A549 (cell line): ENCODE measurements at regions not wholly inside any gene's neighbourhood (a gene's known extent, or its start where the extent isn't known, plus 50 kb on each side); places are given as distances from the start of the nearest gene placed in this dataset.
"Not testable (repeated sequence)": the region's sequence is repeated elsewhere in the genome, so short reads cannot be mapped to it uniquely, and the experiment has no call there.

Experiments used
- ATAC-seq, 2 experiments: fragments of 200-7000 bp in 1 of 2; fragments of >200 bp in 1 of 2; cut with Nextera tagmentation in 1 of 2; cut with Tn5 transposase in 1 of 2; 3 replicates each; pipeline versions ENCODE4 v1.8.0 to v1.9.1; 2018 to 2020; ENCODE audit warnings: mild to moderate bottlenecking in 1 of 2, moderate library complexity in 1 of 2
- CTCF ChIA-PET: fragments of 300-600 bp; sonication (Branson Sonifier 250); formaldehyde crosslinking; extraction: SDS; loops from one replicate; lab custom pipeline; 2021; ENCODE audit warnings: antibody characterized with exemption, inconsistent platforms; lab: Yijun Ruan, JAX
- POLR2A ChIA-PET: fragments of 350-600 bp; formaldehyde crosslinking; extraction: SDS; loops from one replicate; lab custom pipeline; 2021; ENCODE audit warnings: antibody characterized with exemption, inconsistent platforms; lab: Yijun Ruan, JAX
- DNase-seq, 2 experiments: peaks; one replicate each; pipeline versions ENCODE4 v3.0.0 to v3.0.0-alpha.2; 2011 to 2016; ENCODE audit warnings: low read depth in 1 of 2, low spot score in 1 of 2
- FAIRE-seq: peaks from 2 replicates; lab custom pipeline; 2011; peaks lifted over from hg19 to GRCh38; lab: Jason Lieb, UNC
- H3K27ac ChIP-seq, 2 experiments: fragments of >200 bp; sonication (Bioruptor Twin); formaldehyde crosslinking; 3 replicates each; pipeline ENCODE4 v1.5.1; 2016 to 2017
- H3K4me1 ChIP-seq: fragments of >200 bp; sonication (Bioruptor Twin); formaldehyde crosslinking; 3 replicates; pipeline ENCODE4 v1.6.1; 2016
- H3K4me2 ChIP-seq: fragments of >200 bp; sonication (Bioruptor Twin); formaldehyde crosslinking; 3 replicates; pipeline ENCODE4 v1.6.1; 2016
- H3K4me3 ChIP-seq: fragments of >200 bp; sonication (Bioruptor Twin); formaldehyde crosslinking; 3 replicates; pipeline ENCODE4 v1.5.1; 2016
- H3K9me3 ChIP-seq: fragments of >200 bp; sonication (Bioruptor Twin); formaldehyde crosslinking; 3 replicates; pipeline ENCODE4 v1.6.1; 2016
- CBX2 ChIP-seq: fragments of 200-600 bp; sonication (generic); IDR thresholded peaks from 2 replicates; pipeline ENCODE4 v1.6.1; 2016; ENCODE audit warnings: low read depth, mild to moderate bottlenecking, borderline replicate concordance
- EHF ChIP-seq: fragments of 250-450 bp; sonication (Bioruptor Pico); IDR thresholded peaks from 2 replicates; pipeline ENCODE4 v1.5.0; 2020; ENCODE audit warnings: mild to moderate bottlenecking
- EHMT2 ChIP-seq: fragments of 200-600 bp; sonication (generic); IDR thresholded peaks from 2 replicates; pipeline ENCODE4 v1.6.1; 2016; ENCODE audit warnings: antibody characterized with exemption, low read depth, mild to moderate bottlenecking, moderate library complexity
- FOSB ChIP-seq: fragments of 250-450 bp; sonication (Bioruptor Pico); IDR thresholded peaks from 2 replicates; pipeline ENCODE4 v1.5.0; 2020; ENCODE audit warnings: mild to moderate bottlenecking, moderate library complexity
- FOXS1 ChIP-seq: fragments of 250-450 bp; sonication (Bioruptor Pico); IDR thresholded peaks from 2 replicates; pipeline ENCODE4 v1.5.0; 2020; ENCODE audit warnings: mild to moderate bottlenecking, moderate library complexity
- HDAC2 ChIP-seq: fragments of 200-600 bp; sonication (generic); IDR thresholded peaks from 2 replicates; pipeline ENCODE4 v1.6.1; 2016
- HEYL ChIP-seq: fragments of 250-450 bp; sonication (Bioruptor Pico); IDR thresholded peaks from 2 replicates; pipeline ENCODE4 v1.8.0; 2021; ENCODE audit warnings: mild to moderate bottlenecking, moderate library complexity
- HOXB13 ChIP-seq: fragments of 250-450 bp; sonication (Bioruptor Pico); IDR thresholded peaks from 2 replicates; pipeline ENCODE4 v1.5.0; 2020; ENCODE audit warnings: low read depth, mild to moderate bottlenecking, moderate library complexity
- MYC ChIP-seq: IDR thresholded peaks from 2 replicates; pipeline ENCODE4 v1.6.1; 2012; ENCODE audit warnings: mild to moderate bottlenecking, inconsistent platforms, low read length, improper control_type of control experiment, borderline replicate concordance
- NPAS2 ChIP-seq: fragments of 250-450 bp; sonication (Bioruptor Pico); IDR thresholded peaks from 2 replicates; pipeline ENCODE4 v1.8.0; 2022; ENCODE audit warnings: mild to moderate bottlenecking, moderate library complexity, borderline replicate concordance
- PHF8 ChIP-seq: fragments of 200-600 bp; sonication (generic); IDR thresholded peaks from 2 replicates; pipeline ENCODE4 v1.6.1; 2016; ENCODE audit warnings: low read depth, mild to moderate bottlenecking, antibody characterized with exemption, moderate library complexity, borderline replicate concordance
- POLR2A ChIP-seq: IDR thresholded peaks from 2 replicates; pipeline ENCODE4 v1.6.1; 2012; ENCODE audit warnings: mild to moderate bottlenecking, low read length
- RAD21 ChIP-seq, 2 experiments: fragments of >200 bp in 1 of 2; sonication (Bioruptor Twin) in 1 of 2; formaldehyde crosslinking in 1 of 2; IDR thresholded peaks in 1 of 2; conservative IDR thresholded peaks in 1 of 2; 2 replicates in 1 of 2; 3 replicates in 1 of 2; pipeline ENCODE4 v1.6.1; 2012 to 2018; ENCODE audit warnings: inconsistent platforms in 1 of 2
- RARB ChIP-seq: fragments of 250-450 bp; sonication (Bioruptor Pico); IDR thresholded peaks from 2 replicates; pipeline ENCODE4 v1.8.0; 2021; ENCODE audit warnings: mild to moderate bottlenecking, moderate library complexity
- RNF2 ChIP-seq: fragments of 200-600 bp; sonication (generic); IDR thresholded peaks from 2 replicates; pipeline ENCODE4 v1.6.1; 2016; ENCODE audit warnings: low read depth, mild to moderate bottlenecking, antibody characterized with exemption, moderate library complexity, borderline replicate concordance
- SREBF2 ChIP-seq: fragments of 450-650 bp; IDR thresholded peaks from 2 replicates; pipeline ENCODE4 v1.6.1; 2014; ENCODE audit warnings: mild to moderate bottlenecking, moderate library complexity
- ZNF302 ChIP-seq: fragments of 250-450 bp; sonication (Bioruptor Pico); IDR thresholded peaks from 2 replicates; pipeline ENCODE4 v1.9.0; 2021; ENCODE audit warnings: inconsistent platforms, mild to moderate bottlenecking, moderate library complexity
- WGBS: methylation state at CpG from one replicate; pipeline ENCODE4 v1.1.6; 2017; ENCODE audit errors: missing lambda C conversion rate; 5-methylcytosine and 5-hydroxymethylcytosine counted together
- TF ChIP-seq, protein P1 (sequence below): IDR thresholded peaks from 2 replicates; pipeline ENCODE4 v1.6.1; 2012
- TF ChIP-seq, protein P2 (sequence below): fragments of 150-350 bp; IDR thresholded peaks from 2 replicates; pipeline ENCODE4 v1.6.1; 2014; ENCODE audit warnings: low read depth, mild to moderate bottlenecking, low read length

- no peaks in the 10 kb centered on the region for H3K9me3 ChIP-seq
- FAIRE-seq (no peak), ATAC-seq (no peak), DNase-seq (no peak)
- H3K4me3 ChIP-seq, result no peak overlapping the region
- TF ChIP-seq, protein P1, sequence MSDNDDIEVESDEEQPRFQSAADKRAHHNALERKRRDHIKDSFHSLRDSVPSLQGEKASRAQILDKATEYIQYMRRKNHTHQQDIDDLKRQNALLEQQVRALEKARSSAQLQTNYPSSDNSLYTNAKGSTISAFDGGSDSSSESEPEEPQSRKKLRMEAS, result no peak
- TF ChIP-seq HOXB13, result no peak
- TF ChIP-seq POLR2A, result no peak
- TF ChIP-seq RAD21 (conservative IDR thresholded peaks at IDR 0.05 in 1 of 2, IDR thresholded peaks at IDR 0.05 in 1 of 2), result no peak
- TF ChIP-seq MYC, result no peak
- no peak for TF ChIP-seq HDAC2
- no peak for TF ChIP-seq PHF8
- TF ChIP-seq HEYL (CRISPR knock-in tag), result no peak
- TF ChIP-seq EHMT2, result no peak
- ChIA-PET CTCF (no interaction called here), POLR2A (no interaction called here)
- 10% methylated on average over 4 of the region's 4 CpGs for WGBS
- no peaks in the 10 kb centered on the region for H3K4me1 ChIP-seq
- H3K27ac ChIP-seq, result no peak overlapping the region
- no peak overlapping the region for H3K4me2 ChIP-seq
Observed at GRCh38 chr5:89308606-89309040, 425.6 kb upstream of the MEF2C start.

DNA sequence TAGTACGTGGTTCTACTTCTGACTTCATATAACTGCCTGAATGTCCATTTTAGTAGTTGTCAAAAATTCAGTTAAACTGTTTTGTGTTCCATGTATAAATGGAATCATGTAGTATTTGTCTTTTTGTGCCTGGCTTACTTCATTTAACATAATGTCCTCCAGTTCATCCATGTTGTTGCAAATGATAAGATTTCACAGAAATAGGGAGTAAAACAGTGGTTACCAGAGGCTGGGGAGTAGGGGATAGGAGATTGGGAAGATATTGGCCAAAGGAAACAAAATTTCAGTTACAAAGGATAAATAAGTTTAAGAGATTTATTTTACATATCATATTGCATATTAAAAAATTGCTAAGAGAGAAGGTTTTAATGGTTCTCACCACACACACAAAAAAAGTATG is 425.0 kb upstream of the MEF2C start:
- ChIA-PET CTCF (no interaction called here), POLR2A (no interaction called here)
- Histone ChIP-seq H3K4me1 (no peaks in the 10 kb centered on the region), H3K9me3 (no peaks in the 10 kb centered on the region), H3K27ac (no peak overlapping the region), H3K4me2 (no peak overlapping the region), H3K4me3 (no peak overlapping the region)
- FAIRE-seq (no peak), DNase-seq (no peak), ATAC-seq (no peak)
- TF ChIP-seq RARB (no peak), SREBF2 (no peak)
- 0% methylated on average over 1 of the region's 1 CpG for WGBS

DNA sequence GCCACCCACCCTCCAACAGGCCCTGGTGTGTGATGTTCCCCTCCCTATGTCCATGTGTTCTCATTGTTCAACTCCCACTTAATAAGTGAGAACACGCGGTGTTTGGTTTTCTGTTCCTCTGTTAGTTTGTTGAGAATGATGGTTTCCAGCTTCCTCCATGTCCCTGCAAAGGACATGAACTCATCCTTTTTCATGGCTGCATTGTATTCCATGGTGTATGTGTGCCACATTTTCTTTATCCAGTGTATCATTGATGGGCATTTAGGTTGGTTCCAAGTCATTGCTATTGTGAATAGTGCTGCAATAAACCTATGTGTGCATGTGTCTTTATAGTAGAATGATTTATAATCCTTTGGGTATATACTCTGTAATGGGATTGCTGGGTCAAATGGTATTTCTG is 424.2 kb upstream of the MEF2C start:
- ATAC-seq, H3K4me1 ChIP-seq, H3K27ac ChIP-seq, CTCF ChIA-PET, DNase-seq, H3K9me3 ChIP-seq, H3K4me3 ChIP-seq, FAIRE-seq, POLR2A ChIA-PET, H3K4me2 ChIP-seq: not testable (repeated sequence)
- WGBS, result 69% methylated on average over 2 of the region's 2 CpGs

DNA sequence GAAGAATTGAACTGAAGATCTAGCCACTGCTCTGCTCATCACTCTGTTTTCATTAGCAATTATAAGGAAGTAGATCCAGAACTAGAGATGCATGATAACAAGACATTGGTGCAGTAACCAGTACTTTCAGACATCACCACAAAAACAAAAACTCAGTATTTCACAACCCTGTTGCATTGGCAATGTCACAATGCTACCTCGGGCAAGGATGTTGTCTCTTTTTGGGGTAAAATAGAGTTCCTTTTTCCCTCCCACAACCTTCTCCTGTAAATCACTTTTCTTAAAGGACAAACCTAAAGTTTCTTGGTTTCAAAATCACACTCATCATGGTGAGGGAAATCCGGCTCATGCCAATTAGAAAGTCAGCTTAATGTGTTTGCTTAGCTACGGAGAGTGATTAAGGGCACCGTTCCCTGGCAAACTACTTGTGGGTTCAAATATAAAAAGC is 420.1 kb upstream of the MEF2C start:
- POLR2A ChIA-PET, result no interaction called here
- WGBS, result 7% methylated on average over 4 of the region's 4 CpGs

GRCh38 chr5:89302102-89302891 is 419.3 kb upstream of the MEF2C start:
- TF ChIP-seq NPAS2, result no peak
- Histone ChIP-seq H3K4me3 (no peak overlapping the region), H3K4me1 (no peaks in the 10 kb centered on the region), H3K4me2 (no peak overlapping the region), H3K9me3 (no peaks in the 10 kb centered on the region), H3K27ac (no peak overlapping the region)
- ChIA-PET POLR2A (no interaction called here), CTCF (no interaction called here)
- no peak for DNase-seq
- WGBS, result 4% methylated on average over 5 of the region's 5 CpGs
- ATAC-seq, result no peak
- no peak for FAIRE-seq

More for the DNA sequence above, 420.1 kb upstream of the MEF2C start:
- FAIRE-seq (no peak), DNase-seq (no peak), ATAC-seq (no peak)
- H3K4me2 ChIP-seq, result no peak overlapping the region
- no peak overlapping the region for H3K27ac ChIP-seq
- CTCF ChIA-PET, result no interaction called here
- no peaks in the 10 kb centered on the region for H3K9me3 ChIP-seq
- no peak overlapping the region for H3K4me3 ChIP-seq
- H3K4me1 ChIP-seq, result no peaks in the 10 kb centered on the region
- TF ChIP-seq ZNF302 (CRISPR knock-in tag) (no peak), HEYL (CRISPR knock-in tag) (no peak), EHMT2 (no peak), RNF2 (no peak), FOXS1 (CRISPR knock-in tag) (no peak), CBX2 (no peak), EHF (CRISPR knock-in tag) (no peak), FOSB (no peak), RARB (no peak)
- TF ChIP-seq, protein P2, sequence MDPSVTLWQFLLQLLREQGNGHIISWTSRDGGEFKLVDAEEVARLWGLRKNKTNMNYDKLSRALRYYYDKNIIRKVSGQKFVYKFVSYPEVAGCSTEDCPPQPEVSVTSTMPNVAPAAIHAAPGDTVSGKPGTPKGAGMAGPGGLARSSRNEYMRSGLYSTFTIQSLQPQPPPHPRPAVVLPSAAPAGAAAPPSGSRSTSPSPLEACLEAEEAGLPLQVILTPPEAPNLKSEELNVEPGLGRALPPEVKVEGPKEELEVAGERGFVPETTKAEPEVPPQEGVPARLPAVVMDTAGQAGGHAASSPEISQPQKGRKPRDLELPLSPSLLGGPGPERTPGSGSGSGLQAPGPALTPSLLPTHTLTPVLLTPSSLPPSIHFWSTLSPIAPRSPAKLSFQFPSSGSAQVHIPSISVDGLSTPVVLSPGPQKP, result no peak
